ENCODE measurements at regions not wholly inside any gene's neighbourhood (a gene's known extent, or its start where the extent isn't known, plus 50 kb on each side); places are given as distances from the start of the nearest gene placed in this dataset.

DNA sequence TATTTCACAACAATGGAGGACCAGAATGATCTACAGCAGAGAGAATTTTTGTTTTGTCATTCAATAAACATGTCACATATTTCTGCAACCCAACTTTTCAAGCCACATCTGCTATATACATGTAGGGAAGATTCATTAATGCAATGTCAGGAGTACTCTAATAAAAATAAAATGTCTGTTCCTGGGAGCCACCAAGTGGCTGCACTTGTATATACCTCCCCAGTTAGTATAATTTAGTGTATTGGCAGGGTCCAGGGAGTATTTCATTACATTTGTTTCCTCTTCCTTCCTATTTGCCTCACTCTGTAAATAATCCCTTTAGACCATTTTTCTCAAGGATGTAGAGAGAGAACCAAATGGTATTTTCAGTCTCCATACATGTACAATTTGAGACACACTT, 1169.0 kb downstream of the DIAPH3 start (continued):
- TF ChIP-seq, protein P1, sequence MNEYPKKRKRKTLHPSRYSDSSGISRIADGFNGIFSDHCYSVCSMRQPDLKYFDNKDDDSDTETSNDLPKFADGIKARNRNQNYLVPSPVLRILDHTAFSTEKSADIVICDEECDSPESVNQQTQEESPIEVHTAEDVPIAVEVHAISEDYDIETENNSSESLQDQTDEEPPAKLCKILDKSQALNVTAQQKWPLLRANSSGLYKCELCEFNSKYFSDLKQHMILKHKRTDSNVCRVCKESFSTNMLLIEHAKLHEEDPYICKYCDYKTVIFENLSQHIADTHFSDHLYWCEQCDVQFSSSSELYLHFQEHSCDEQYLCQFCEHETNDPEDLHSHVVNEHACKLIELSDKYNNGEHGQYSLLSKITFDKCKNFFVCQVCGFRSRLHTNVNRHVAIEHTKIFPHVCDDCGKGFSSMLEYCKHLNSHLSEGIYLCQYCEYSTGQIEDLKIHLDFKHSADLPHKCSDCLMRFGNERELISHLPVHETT (tag by site-specific recombination; IDR thresholded peaks at IDR 0.05) = no peak
- TF ChIP-seq ZNF266 (tag by site-specific recombination; IDR thresholded peaks at IDR 0.05; ENCODE audit: low read depth) (no peak), ZNF596 (tag by site-specific recombination; IDR thresholded peaks at IDR 0.05) (no peak), ZNF843 (tag by site-specific recombination; IDR thresholded peaks at IDR 0.05) (no peak)

DNA sequence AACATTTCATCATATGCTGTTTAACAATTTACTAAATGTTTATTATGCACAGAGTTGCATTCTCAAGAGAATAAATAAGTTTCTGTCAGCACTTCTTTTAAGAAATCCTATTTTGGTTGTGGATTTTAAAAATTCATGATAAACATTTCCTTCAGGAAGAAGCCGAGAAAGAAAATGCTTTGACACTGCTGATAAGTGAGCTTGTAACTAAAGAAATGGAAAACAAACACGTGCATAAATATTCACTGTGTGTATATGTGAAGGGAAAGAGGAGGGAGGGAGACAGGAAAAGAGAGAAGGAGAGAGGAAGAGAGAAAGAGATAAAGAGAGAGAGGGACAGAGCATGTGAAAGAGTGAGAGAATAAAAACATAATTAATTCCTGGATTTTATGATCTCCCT, 1165.0 kb downstream of the DIAPH3 start:
- Histone ChIP-seq H3K27ac (ENCODE audit: extremely low read depth, low read depth, low read length) (no peak overlapping the region), H3K4me1 (ENCODE audit: control insufficient read depth, insufficient read depth, low read length) (no peaks in the 10 kb centered on the region), H3K9me3 (ENCODE audit: control insufficient read depth, insufficient read depth, low read depth, low read length) (no peaks in the 10 kb centered on the region), H3K4me3 (ENCODE audit: low read depth, low read length) (no peak overlapping the region), H3K36me3 (ENCODE audit: control insufficient read depth in 2 of 2, insufficient read depth in 1 of 2, low read length in 2 of 2) (no peaks in the 10 kb centered on the region)
- ChIA-PET CTCF (no interaction called here), POLR2A (no interaction called here)
- TF ChIP-seq ZNF791 (tag by site-specific recombination; IDR thresholded peaks at IDR 0.05) (no peak), FEZF1 (tag by site-specific recombination; IDR thresholded peaks at IDR 0.05) (no peak), ZNF521 (tag by site-specific recombination; IDR thresholded peaks at IDR 0.05) (no peak), ZSCAN23 (tag by site-specific recombination; IDR thresholded peaks at IDR 0.05) (no peak)
- TF ChIP-seq, protein P2, sequence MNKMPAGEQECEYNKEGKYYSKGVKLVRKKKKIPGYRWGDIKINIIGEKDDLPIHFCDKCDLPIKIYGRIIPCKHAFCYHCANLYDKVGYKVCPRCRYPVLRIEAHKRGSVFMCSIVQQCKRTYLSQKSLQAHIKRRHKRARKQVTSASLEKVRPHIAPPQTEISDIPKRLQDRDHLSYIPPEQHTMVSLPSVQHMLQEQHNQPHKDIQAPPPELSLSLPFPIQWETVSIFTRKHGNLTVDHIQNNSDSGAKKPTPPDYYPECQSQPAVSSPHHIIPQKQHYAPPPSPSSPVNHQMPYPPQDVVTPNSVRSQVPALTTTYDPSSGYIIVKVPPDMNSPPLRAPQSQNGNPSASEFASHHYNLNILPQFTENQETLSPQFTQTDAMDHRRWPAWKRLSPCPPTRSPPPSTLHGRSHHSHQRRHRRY (tag by site-specific recombination; IDR thresholded peaks at IDR 0.05) = no peak

DNA sequence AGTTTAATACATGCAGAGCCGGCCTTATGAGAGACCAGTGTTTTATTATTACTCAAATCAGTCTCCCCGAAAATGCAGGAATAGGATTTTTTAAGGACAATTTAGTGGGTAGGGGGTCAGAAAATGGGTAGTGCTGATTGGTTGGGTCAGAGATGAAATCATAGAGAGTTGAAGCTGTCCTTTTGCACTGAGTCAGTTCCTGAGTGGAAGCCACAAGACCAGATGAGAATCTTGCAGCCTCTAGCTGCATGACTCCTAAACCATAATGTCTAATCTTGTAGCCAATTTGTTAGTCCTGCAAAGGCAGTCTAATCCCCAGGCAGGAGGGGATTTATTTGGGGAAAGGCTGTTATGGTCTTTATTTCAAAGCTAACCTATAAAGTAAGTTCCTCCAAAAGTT, 1163.9 kb downstream of the DIAPH3 start:
- CTCF ChIA-PET = no interaction called here
- no peak for TF ChIP-seq ZNF660 (tag by site-specific recombination; IDR thresholded peaks at IDR 0.05)
- TF ChIP-seq SP7 (tag by site-specific recombination; IDR thresholded peaks at IDR 0.05) = no peak
- no peak for TF ChIP-seq SETDB1 (IDR thresholded peaks at IDR 0.05; ENCODE audit: insufficient read length, low read length)
- TF ChIP-seq MYNN (tag by site-specific recombination; IDR thresholded peaks at IDR 0.05; ENCODE audit: borderline replicate concordance) = no peak
- TF ChIP-seq ZNF311 (tag by site-specific recombination; IDR thresholded peaks at IDR 0.05; ENCODE audit: borderline replicate concordance) = no peak
- TF ChIP-seq, protein P3, sequence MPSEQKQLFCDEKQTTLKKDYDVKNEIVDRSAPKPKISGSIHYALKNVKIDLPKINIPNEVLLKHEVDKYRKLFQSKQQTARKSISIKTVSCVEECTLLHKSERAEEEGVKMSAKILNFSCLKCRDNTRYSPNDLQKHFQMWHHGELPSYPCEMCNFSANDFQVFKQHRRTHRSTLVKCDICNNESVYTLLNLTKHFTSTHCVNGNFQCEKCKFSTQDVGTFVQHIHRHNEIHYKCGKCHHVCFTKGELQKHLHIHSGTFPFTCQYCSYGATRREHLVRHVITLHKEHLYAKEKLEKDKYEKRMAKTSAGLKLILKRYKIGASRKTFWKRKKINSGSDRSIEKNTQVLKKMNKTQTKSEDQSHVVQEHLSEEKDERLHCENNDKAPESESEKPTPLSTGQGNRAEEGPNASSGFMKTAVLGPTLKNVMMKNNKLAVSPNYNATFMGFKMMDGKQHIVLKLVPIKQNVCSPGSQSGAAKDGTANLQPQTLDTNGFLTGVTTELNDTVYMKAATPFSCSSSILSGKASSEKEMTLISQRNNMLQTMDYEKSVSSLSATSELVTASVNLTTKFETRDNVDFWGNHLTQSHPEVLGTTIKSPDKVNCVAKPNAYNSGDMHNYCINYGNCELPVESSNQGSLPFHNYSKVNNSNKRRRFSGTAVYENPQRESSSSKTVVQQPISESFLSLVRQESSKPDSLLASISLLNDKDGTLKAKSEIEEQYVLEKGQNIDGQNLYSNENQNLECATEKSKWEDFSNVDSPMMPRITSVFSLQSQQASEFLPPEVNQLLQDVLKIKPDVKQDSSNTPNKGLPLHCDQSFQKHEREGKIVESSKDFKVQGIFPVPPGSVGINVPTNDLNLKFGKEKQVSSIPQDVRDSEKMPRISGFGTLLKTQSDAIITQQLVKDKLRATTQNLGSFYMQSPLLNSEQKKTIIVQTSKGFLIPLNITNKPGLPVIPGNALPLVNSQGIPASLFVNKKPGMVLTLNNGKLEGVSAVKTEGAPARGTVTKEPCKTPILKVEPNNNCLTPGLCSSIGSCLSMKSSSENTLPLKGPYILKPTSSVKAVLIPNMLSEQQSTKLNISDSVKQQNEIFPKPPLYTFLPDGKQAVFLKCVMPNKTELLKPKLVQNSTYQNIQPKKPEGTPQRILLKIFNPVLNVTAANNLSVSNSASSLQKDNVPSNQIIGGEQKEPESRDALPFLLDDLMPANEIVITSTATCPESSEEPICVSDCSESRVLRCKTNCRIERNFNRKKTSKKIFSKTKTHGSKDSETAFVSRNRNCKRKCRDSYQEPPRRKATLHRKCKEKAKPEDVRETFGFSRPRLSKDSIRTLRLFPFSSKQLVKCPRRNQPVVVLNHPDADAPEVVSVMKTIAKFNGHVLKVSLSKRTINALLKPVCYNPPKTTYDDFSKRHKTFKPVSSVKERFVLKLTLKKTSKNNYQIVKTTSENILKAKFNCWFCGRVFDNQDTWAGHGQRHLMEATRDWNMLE (tag by site-specific recombination; conservative IDR thresholded peaks at IDR 0.05; ENCODE audit: low read depth) = no peak
- TF ChIP-seq ZNF530 (tag by site-specific recombination; IDR thresholded peaks at IDR 0.05; ENCODE audit: low read depth) = no peak
- TF ChIP-seq ZSCAN23 (tag by site-specific recombination; IDR thresholded peaks at IDR 0.05) = no peak
- no peak for TF ChIP-seq ZNF571 (tag by site-specific recombination; IDR thresholded peaks at IDR 0.05)
- TF ChIP-seq ZNF266 (tag by site-specific recombination; IDR thresholded peaks at IDR 0.05; ENCODE audit: low read depth) = no peak
- TF ChIP-seq ZFP41 (tag by site-specific recombination; IDR thresholded peaks at IDR 0.05; ENCODE audit: borderline replicate concordance) = no peak

More for the DNA sequence above, 1163.9 kb downstream of the DIAPH3 start:
- Histone ChIP-seq H3K27ac (ENCODE audit: extremely low read depth, low read depth, low read length) (no peak overlapping the region), H3K9me3 (ENCODE audit: control insufficient read depth, insufficient read depth, low read depth, low read length) (no peaks in the 10 kb centered on the region), H3K4me3 (ENCODE audit: low read depth, low read length) (no peak overlapping the region), H3K4me1 (ENCODE audit: control insufficient read depth, insufficient read depth, low read length) (no peaks in the 10 kb centered on the region), H3K36me3 (ENCODE audit: control insufficient read depth in 2 of 2, insufficient read depth in 1 of 2, low read length in 2 of 2) (no peaks in the 10 kb centered on the region)
- POLR2A ChIA-PET = no interaction called here

Measured in HEK293 (cell line).